ENCODE measurements at regions not wholly inside any gene's neighbourhood (a gene's known extent, or its start where the extent isn't known, plus 50 kb on each side); places are given as distances from the start of the nearest gene placed in this dataset.
"Not testable (repeated sequence)": the region's sequence is repeated elsewhere in the genome, so short reads cannot be mapped to it uniquely, and the experiment has no call there.

GRCh38 chr5:106508894-106509293 lies 1161.8 kb downstream of the EFNA5 start:
- DNase-seq: no peak

- DNase-seq: no peak
Measured at GRCh38 chr5:106493910-106494309, 1176.8 kb downstream of the EFNA5 start.

GRCh38 chr5:106489004-106489403 lies 1181.7 kb downstream of the EFNA5 start:
- DNase-seq: no peak

- no peak for DNase-seq
Measured at GRCh38 chr5:106488407-106488806, 1182.3 kb downstream of the EFNA5 start.

GRCh38 chr5:106481374-106481773 lies 1189.4 kb downstream of the EFNA5 start:
- DNase-seq: peak; percentile 9

GRCh38 chr5:106476630-106477029 lies 1194.1 kb downstream of the EFNA5 start:
- DNase-seq: no peak

- DNase-seq: no peak
Measured at GRCh38 chr5:106474066-106474465, 1196.7 kb downstream of the EFNA5 start.

GRCh38 chr5:106459541-106459940 lies 1211.2 kb downstream of the EFNA5 start:
- no peak for DNase-seq

- DNase-seq: peak; percentile 7
Measured at GRCh38 chr5:106454651-106455415, 1215.9 kb downstream of the EFNA5 start.

- DNase-seq: no peak
Measured at GRCh38 chr5:106454050-106454449, 1216.7 kb downstream of the EFNA5 start.

GRCh38 chr5:106451998-106452397 lies 1218.7 kb downstream of the EFNA5 start:
- no peak for DNase-seq

- DNase-seq: no peak
Measured at GRCh38 chr5:106443746-106444145, 1227.0 kb downstream of the EFNA5 start.

- no peak for DNase-seq
Measured at GRCh38 chr5:106435185-106435584, 1235.6 kb downstream of the EFNA5 start.

- DNase-seq: not testable (repeated sequence)
Measured at GRCh38 chr5:106430733-106431132, 1240.0 kb downstream of the EFNA5 start.

- no peak for DNase-seq
Measured at GRCh38 chr5:106423109-106423897, 1247.4 kb downstream of the EFNA5 start.

- DNase-seq: no peak
Measured at GRCh38 chr5:106420102-106420501, 1250.6 kb downstream of the EFNA5 start.

GRCh38 chr5:106418196-106418595 lies 1252.5 kb downstream of the EFNA5 start:
- DNase-seq: no peak

- no peak for DNase-seq
Measured at GRCh38 chr5:106417566-106417965, 1253.2 kb downstream of the EFNA5 start.

- DNase-seq: no peak
Measured at GRCh38 chr5:106417163-106417562, 1253.6 kb downstream of the EFNA5 start.

GRCh38 chr5:106415541-106415940 lies 1255.2 kb downstream of the EFNA5 start:
- DNase-seq: no peak

- no peak for DNase-seq
Measured at GRCh38 chr5:106414342-106414741, 1256.4 kb downstream of the EFNA5 start.

- DNase-seq: no peak
Measured at GRCh38 chr5:106412606-106413005, 1258.1 kb downstream of the EFNA5 start.

- peak; percentile 10 for DNase-seq
Measured at GRCh38 chr5:106408570-106408969, 1262.2 kb downstream of the EFNA5 start.

- DNase-seq: no peak
Measured at GRCh38 chr5:106408141-106408540, 1262.6 kb downstream of the EFNA5 start.

All from hematopoietic multipotent progenitor cell treated with erythropoietin and hydrocortisone succinate and interleukin-3 and kit ligand, for 4 days (in vitro differentiated cells).